GM23338 (cell line): ENCODE measurements at regions not wholly inside any gene's neighbourhood (a gene's known extent, or its start where the extent isn't known, plus 50 kb on each side); places are given as distances from the start of the nearest gene placed in this dataset.

ENCODE experiments used
- ATAC-seq: fragments of 200-7000 bp; cut with Tn5 transposase; 3 replicates; pipeline ENCODE4 v1.9.1; 2020
- DNase-seq: peaks from one replicate; pipeline ENCODE4 v3.0.0-alpha.2; 2015; ENCODE audit warnings: low spot score
- H2AFZ ChIP-seq: fragments of 200-600 bp; sonication (generic); 2 replicates; pipeline ENCODE4 v1.8.0; 2016; ENCODE audit warnings: antibody characterized with exemption, mild to moderate bottlenecking, moderate library complexity
- H3F3A ChIP-seq: fragments of 200-600 bp; sonication (generic); replicated peaks from 2 replicates; pipeline ENCODE4 v1.8.0; 2017; ENCODE audit warnings: antibody characterized with exemption, mixed run types, low read depth
- H3K27ac ChIP-seq: fragments of 200-600 bp; sonication (generic); 2 replicates; pipeline ENCODE4 v1.6.1; 2016; ENCODE audit warnings: low read depth
- H3K27me3 ChIP-seq: fragments of 200-600 bp; sonication (generic); 2 replicates; pipeline ENCODE4 v1.8.0; 2016; ENCODE audit warnings: mild to moderate bottlenecking, mixed run types, moderate library complexity; ENCODE audit not compliant: insufficient read depth
- H3K36me3 ChIP-seq: fragments of 200-600 bp; sonication (generic); 2 replicates; pipeline ENCODE4 v1.8.0; 2016; ENCODE audit warnings: mild to moderate bottlenecking; ENCODE audit not compliant: insufficient read depth
- H3K4me1 ChIP-seq: fragments of 200-600 bp; sonication (generic); 2 replicates; pipeline ENCODE4 v1.8.0; 2016; ENCODE audit warnings: mild to moderate bottlenecking, moderate library complexity; ENCODE audit not compliant: insufficient read depth
- H3K4me2 ChIP-seq: fragments of 200-600 bp; sonication (generic); 2 replicates; pipeline ENCODE4 v1.7.1; 2017; ENCODE audit warnings: mixed run types
- H3K4me3 ChIP-seq: fragments of 200-600 bp; sonication (generic); 2 replicates; pipeline ENCODE4 v1.6.1; 2016; ENCODE audit warnings: mixed run types
- H3K79me2 ChIP-seq: fragments of 200-600 bp; sonication (generic); replicated peaks from 2 replicates; pipeline ENCODE4 v1.8.0; 2017; ENCODE audit warnings: mild to moderate bottlenecking; ENCODE audit not compliant: insufficient read depth
- H3K9me2 ChIP-seq: fragments of 200-600 bp; sonication (generic); 2 replicates; pipeline ENCODE4 v1.8.0; 2017; ENCODE audit not compliant: insufficient read depth
- H4K20me1 ChIP-seq: fragments of 200-600 bp; sonication (generic); replicated peaks from 2 replicates; pipeline ENCODE4 v1.8.0; 2017; ENCODE audit warnings: mild to moderate bottlenecking; ENCODE audit not compliant: insufficient read depth
- H3K27ac Mint-ChIP-seq: 2 replicates; pipeline ENCODE4 v1.8.0; 2020; ENCODE audit warnings: inconsistent platforms, mild to moderate bottlenecking, moderate library complexity, mixed read lengths
- H3K27me3 Mint-ChIP-seq: 3 replicates; pipeline ENCODE4 v1.8.0; 2022; ENCODE audit warnings: low read depth, mild to moderate bottlenecking, moderate library complexity, mixed read lengths, inconsistent platforms; ENCODE audit not compliant: insufficient read depth, poor library complexity
- H3K36me3 Mint-ChIP-seq: 3 replicates; pipeline ENCODE4 v1.8.0; 2021; ENCODE audit warnings: low read depth, mild to moderate bottlenecking, inconsistent platforms, moderate library complexity, mixed read lengths
- H3K4me1 Mint-ChIP-seq: 3 replicates; pipeline ENCODE4 v1.8.0; 2020; ENCODE audit warnings: mild to moderate bottlenecking, inconsistent platforms, mixed read lengths
- H3K4me3 Mint-ChIP-seq: 3 replicates; pipeline ENCODE4 v1.8.0; 2021; ENCODE audit warnings: moderate library complexity, mild to moderate bottlenecking, inconsistent platforms, mixed read lengths
- H3K9me3 Mint-ChIP-seq: 3 replicates; pipeline ENCODE4 v1.8.0; 2020; ENCODE audit warnings: moderate library complexity, mild to moderate bottlenecking, inconsistent platforms, mixed read lengths
- CTCF ChIP-seq, 2 experiments: fragments of 200-600 bp in 1 of 2; sonication (generic) in 1 of 2; conservative IDR thresholded peaks; 2 replicates each; pipeline versions ENCODE4 v1.5.1 to v1.6.1; 2016 to 2017; ENCODE audit warnings: antibody characterized with exemption in 2 of 2, low read depth in 2 of 2, mild to moderate bottlenecking in 2 of 2, moderate library complexity in 1 of 2
- ETS1 ChIP-seq: IDR thresholded peaks from 2 replicates; pipeline ENCODE4 v1.6.1; 2016; ENCODE audit warnings: antibody characterized with exemption
- ZNF462 ChIP-seq: fragments of 250-450 bp; sonication (Bioruptor Pico); IDR thresholded peaks from 2 replicates; pipeline ENCODE4 v1.5.0; 2020; ENCODE audit warnings: mild to moderate bottlenecking, moderate library complexity

- Mint-ChIP-seq H3K9me3 (peaks cover 4% of the 10 kb centered on the region; the same call in 2 of the 3 replicates), H3K36me3 (no peaks in the 10 kb centered on the region; the same call in 1 of the 3 replicates), H3K4me3 (no peak overlapping the region), H3K27me3 (peaks cover 4% of the 10 kb centered on the region), H3K27ac (no peak overlapping the region), H3K4me1 (peaks cover 3% of the 10 kb centered on the region; the same call in 1 of the 3 replicates)
- TF ChIP-seq ETS1 = no peak
- no peak for TF ChIP-seq ZNF462
- peak; percentile 48 to 59 for TF ChIP-seq CTCF (conservative IDR thresholded peaks at IDR 0.05; ENCODE audit: low read depth in 2 of 2)
- no peak for ATAC-seq
- 0 out of 2 replicates have a peak, but pooled peaks cover 3% of the 10 kb centered on the region for H3K4me1 ChIP-seq
- no peaks in the 10 kb centered on the region for H3K27me3 ChIP-seq
- no peak overlapping the region for H2AFZ ChIP-seq
- no peaks in the 10 kb centered on the region for H3K79me2 ChIP-seq
- no peak overlapping the region for H3K27ac ChIP-seq
- no peaks in the 10 kb centered on the region for H3K9me2 ChIP-seq
- no peaks in the 10 kb centered on the region for H3F3A ChIP-seq
- no peaks in the 10 kb centered on the region for H3K36me3 ChIP-seq
- DNase-seq = peak; percentile 6
- no peak overlapping the region for H3K4me2 ChIP-seq
- no peaks in the 10 kb centered on the region for H4K20me1 ChIP-seq
- no peak overlapping the region for H3K4me3 ChIP-seq
These were observed 53.3 kb upstream of the POGK start for GRCh38 chr1:166785987-166786386.
